HG02938 (cell line): ENCODE measurements at regions not wholly inside any gene's neighbourhood (a gene's known extent, or its start where the extent isn't known, plus 50 kb on each side); places are given as distances from the start of the nearest gene placed in this dataset.
"Not testable (repeated sequence)": the region's sequence is repeated elsewhere in the genome, so short reads cannot be mapped to it uniquely, and the experiment has no call there.

Experiments
- ATAC-seq: cut with Tn5 transposase; IDR thresholded peaks from one replicate; pipeline ENCODE4 v1.9.1; 2021; ENCODE audit warnings: mild to moderate bottlenecking, moderate library complexity; ENCODE audit not compliant: unreplicated experiment

DNA sequence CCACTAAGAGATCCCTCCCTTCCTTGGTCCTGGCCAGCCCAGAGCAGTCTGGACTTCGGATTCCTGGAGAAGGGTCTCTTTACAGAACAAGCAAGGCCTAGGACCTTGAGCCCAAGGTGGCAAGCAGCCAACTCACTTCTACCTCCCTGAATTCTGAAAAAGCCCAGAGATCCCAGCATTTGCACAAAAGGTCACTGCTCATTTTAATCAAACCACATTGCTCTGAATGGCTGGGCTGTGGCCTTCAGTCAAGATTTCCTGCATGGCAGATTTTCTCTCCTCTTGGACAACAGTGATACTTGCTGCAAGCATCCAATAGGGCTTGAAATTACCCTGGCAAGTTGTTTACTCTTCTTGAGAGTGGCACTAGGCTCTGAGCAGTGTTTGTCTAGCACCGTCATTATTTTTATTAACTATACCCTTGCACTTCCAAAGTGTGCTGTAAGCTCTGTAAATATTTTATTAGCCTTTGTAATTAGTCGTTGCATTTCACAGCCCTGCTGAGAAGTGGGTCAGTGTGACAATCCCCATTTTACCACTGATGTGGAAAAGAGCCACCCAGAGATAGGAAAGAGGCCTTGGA, 274.7 kb upstream of the CTNNB1 start:
- no peak for ATAC-seq

DNA sequence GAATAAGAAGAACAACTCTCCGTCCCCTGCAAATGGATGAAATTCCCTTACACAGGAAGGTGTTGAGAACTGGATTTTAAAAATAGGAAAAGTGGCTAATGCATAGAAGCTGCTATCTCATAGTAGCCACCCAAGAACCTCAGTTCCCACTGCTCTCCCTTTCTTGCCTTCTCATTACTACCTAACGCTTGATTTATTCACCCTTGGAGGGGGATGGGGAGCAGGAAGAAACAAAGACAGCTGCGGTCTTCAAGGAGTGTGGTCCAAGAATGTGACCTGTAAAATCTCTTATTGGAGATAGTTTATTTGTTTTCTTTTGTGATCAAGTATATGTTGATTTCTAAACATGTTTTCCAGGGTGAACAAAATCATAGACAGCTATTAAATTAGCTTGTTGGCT, 274.1 kb upstream of the CTNNB1 start:
- no peak for ATAC-seq

DNA sequence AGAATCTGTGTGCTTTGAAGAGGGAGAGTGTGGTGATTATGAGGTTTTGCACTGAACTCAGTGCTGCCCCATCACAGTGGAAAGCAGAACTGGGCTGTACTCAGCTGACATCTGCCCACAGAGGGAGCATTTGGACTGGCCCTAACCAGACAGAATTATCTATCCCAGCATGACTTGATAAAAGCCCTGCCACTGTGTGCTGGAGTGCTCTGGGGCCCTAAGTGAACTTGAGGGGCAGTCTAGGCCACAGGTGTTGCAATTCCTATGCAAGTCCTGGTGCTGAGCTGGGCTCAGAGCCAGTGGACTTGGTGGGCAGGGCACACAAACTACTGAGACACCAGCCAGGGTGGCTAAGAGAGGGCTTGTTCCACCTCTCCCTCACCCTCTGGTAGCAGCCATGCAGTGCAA, 269.2 kb upstream of the CTNNB1 start:
- ATAC-seq, result no peak

DNA sequence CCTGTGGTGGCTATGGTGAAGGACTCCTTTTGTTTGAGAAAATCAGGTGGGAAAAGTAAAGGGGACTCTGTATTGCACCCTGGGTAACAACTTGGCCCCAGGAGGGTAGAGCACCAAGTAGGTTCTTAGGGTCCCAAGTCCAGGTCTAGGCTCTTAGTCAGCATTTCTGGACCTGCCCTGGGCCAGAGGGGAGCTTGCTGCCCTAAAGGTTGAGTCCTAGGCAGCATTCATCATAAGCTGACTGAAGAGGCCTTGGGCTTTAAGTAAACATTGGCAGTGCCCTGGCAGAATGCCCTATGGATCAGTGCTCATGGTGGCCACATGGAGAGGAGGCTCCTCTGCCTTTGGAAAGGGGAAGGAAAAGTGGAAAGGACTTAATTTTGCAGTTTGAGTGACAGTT, 268.5 kb upstream of the CTNNB1 start:
- ATAC-seq, result no peak

DNA sequence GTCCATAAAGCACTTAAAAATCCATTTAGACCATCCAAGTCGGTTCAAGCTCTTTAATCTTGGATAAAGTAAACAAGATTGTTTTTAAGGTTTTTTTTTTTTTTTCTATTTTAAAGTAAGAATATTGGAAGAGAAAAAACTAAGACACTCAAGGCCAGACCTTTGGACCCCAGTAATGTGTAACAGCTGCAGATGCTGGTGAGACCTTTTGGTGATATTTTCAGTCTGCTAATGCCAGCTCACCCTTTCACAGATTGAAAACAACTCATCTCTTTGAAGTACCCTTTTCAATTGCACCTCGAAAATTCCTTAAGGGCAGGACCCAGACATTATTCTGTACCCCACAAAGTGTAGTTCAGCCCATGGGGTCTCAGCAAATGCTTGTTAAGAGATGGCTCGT, 260.7 kb upstream of the CTNNB1 start:
- ATAC-seq, result no peak

DNA sequence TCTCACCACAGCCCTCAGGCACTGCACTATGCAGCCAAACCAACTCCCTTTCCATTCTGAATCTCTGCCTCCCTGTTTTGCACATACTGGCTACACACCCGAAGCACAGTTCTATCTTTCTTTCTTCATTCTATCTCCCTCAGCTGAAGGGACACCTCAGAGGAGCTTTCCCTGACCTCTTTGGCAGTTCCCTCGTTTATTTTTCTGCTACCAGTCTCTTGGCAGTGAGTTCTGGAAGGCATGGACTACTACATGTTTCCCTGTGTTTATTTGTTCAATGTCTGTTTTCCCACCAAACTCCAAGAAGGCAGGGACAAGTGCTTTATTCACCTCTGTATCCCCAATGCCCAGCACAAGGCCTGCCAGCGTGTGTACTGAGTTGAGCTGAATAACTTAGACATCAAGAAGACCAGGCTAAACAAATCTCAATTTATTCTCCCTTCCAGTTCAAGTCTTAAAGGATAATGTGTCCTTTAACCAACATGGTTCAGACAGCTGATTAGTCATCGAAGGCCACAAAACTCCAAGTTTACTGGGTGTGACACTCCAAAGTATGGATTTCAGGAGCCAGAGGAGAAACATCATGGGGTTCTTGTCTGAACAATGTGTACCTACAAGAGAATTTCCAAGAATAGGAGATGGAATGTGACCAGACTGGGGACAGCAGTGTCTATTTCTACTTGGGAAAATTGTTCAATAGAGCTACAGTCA, 260.1 kb upstream of the CTNNB1 start:
- no peak for ATAC-seq

DNA sequence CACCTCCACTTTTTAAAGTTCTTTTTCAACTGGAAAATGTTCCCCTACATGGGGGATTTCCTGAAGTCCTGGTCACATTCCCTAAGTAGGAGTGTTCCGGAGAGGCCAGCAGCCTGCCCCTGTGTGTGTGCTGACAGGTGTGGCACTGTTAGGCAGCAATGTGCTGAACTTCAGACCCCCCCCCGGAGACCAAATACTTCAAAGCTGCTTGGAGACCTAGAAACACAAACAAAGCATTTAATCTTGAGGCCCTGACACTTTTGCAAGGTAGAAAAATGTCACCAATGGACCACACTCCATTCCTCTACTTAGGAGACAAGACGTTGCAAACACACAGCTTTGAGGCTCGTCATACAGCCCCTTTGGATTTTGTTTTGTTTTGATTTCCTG, 259.6 kb upstream of the CTNNB1 start:
- no peak for ATAC-seq

DNA sequence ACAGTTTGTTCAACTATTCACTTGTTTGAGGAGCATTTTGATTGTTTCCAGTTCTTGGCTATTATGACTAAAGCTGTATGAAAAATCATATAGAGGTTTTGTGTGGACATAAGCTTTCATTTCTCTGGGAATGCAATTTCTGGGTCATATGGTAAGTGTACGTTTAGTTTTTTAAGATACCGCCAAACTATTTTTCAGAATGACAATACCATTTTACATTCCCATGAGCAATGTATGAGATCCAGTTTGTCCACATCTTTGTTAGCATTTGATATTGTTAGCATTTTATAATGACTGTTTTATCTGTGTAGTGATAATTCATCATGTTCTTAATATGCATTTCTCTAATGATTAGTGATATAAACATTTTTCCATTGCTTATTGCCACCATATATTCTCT, 258.7 kb upstream of the CTNNB1 start:
- no peak for ATAC-seq

DNA sequence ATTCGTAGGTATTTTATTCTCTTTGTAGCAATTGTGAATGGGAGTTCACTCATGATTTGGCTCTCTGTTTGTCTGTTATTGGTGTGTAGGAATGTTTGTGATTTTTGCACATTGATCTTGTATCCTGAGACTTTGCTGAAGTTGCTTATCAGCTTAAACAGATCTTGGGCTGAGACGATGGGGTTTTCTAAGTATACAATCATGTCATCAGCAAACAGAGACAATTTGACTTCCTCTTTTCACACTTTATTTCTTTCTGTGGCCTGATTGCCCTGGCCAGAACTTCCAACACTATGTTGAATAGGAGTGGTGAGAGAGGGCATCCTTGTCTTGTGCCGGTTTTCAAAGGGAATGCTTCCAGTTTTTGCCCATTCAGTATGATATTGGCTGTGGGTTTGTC, 252.3 kb upstream of the CTNNB1 start:
- ATAC-seq, result not testable (repeated sequence)

DNA sequence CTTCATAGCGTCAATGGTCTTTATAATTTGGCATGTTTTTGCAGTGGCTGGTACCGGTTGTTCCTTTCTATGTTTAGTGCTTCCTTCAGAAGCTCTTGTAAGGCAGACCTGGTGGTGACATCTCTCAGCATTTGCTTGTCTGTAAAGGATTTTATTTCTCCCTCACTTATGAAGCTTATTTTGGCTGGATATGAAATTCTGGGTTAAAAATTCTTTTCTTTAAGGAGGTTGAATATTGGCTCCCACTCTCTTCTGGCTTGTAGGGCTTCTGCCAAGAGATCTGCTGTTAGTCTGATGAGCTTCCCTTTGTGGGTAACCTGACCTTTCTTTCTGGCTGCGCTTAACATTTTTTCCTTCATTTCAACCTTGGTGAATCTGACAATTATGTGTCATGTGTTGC, 250.0 kb upstream of the CTNNB1 start:
- not testable (repeated sequence) for ATAC-seq

DNA sequence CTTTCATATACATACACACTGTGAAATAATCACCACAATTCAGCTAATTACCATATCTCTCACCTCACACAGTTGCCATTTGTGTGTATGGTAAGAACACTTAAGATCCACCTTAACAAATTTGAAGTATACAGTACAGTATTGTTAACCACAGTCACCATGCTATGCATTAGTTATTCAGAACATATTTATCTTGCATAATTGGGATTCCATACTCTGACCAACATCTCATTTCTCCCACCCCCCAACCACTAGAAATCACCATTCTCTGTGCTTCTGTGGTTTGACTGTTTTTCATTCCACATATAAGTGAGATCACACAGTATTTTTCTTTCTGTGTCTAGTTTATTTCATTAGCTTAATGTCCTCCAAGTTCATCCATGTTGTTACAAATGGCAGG, 247.7 kb upstream of the CTNNB1 start:
- ATAC-seq, result no peak

DNA sequence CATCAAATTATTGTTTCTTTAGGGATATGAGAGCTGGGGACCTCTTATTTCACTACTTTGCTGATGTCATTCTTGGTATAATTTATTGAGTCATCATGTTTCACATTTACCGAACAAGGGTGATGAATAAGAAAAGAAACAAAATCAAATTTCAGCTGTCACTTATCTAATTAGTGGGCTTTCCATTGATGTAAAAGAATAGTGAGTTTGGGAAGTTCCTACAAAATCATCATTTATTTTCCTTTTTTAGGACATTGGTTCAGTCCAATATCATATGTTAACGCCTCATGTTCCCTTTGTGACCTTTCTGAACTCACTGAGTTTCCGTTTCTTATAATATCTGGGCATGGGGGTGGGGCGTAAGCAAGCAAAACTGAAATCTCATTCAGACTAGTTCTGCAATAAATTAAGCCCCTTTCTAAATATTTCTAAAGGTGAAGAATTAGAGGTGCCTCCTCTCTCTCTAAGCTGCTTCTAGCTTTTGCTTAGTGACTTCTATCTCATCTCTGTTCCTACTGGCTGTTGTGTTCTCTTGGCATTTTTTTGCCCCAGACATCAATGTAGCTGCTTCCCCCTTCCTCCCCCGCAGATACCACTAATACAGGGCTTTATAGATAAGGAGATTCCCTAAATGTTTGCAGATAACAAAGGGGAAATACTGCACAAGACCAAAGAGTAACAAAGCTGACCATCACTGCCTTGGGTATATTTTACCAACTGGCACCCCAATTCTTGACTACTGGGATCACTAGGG, 238.0 kb upstream of the CTNNB1 start:
- peak; percentile 45 for ATAC-seq

DNA sequence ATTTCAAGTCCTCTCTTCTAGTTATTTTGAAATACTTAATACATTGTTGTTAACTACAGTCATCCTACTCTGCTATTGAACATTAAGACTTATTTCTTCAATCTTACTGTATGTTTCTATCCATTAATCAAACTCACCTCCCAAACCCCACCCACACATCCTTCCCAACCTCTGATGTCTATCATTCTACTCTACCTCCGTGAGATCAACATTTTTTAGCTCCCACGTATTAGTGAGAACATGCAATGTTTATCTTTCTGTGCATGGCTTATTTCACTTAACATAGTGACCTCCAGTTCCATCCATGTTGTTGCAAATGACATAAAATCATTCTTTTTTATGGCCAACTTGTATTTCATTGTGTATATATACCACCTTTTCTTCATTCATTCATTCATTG, 236.6 kb upstream of the CTNNB1 start:
- ATAC-seq, result no peak

DNA sequence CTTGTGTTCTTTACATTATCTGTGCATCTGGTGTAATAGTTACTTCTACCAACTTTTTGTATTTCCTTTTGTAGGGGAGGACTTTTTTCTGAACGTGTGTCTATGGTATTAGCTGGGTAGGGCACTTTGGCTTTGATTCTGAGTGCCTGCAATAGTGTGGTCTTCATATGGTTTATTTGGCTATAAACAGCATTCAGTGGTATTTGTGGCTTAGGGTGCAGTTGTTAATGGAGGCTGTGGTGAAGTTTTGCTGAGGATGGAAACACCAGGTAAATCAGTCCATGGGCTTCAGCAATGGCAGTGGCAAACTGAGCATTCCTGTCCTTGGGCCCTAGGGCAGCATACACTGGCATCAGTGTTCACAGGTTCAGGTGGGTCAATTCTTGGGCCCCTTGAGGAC, 230.6 kb upstream of the CTNNB1 start:
- ATAC-seq, result no peak

DNA sequence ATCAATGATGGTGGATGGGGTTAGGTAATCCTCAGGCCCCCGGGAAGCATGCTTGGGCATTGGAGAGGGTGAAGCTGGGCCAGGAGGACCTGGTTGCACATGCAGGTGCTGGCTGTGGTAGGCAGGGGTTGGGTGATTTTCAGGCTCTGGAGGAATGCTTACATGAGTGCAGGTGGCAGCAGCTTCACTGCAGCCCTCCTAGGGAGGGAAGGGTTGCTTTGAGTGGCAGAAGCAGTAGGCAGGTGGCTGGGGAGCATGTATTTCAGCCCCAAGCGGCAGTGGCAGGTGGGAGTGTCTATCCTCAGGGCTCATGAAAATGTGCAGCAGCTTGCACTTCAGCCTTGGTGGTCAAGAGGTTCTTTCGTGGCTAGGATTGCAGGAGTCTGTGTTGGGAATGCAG, 230.0 kb upstream of the CTNNB1 start:
- no peak for ATAC-seq

DNA sequence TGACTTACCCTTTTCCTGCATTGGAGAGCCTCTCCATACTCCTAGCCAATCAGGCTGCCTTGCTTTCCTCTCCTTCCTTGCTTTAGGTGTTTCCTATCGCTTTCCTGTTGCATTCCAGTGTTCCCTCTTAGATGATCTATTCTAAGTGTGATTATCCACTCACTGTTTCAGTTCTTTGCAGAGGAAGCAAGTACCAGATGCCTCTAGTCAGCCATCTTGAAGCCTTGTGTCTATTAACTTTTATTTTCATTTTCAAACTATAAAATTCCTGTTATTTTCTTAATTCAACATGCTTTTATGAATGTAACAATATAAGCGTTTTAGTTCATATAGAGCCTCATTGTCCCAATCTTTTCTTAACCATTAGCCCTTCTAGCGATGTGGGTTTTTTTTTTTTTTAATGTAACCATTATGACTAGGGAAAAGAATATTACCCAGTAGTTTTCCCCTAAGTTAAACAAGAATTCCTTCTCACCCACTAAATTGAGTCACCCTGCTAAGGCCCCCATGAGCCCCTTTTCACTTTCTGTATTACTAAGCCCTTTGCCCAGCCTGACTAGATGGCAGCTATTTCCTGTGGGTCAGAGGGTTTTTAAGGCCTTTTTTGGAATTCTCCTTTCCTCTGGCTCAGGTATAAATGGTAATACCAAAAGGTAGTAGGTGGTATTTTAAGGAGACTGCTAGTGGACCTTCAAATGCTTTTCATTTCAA, 229.4 kb upstream of the CTNNB1 start:
- no peak for ATAC-seq

DNA sequence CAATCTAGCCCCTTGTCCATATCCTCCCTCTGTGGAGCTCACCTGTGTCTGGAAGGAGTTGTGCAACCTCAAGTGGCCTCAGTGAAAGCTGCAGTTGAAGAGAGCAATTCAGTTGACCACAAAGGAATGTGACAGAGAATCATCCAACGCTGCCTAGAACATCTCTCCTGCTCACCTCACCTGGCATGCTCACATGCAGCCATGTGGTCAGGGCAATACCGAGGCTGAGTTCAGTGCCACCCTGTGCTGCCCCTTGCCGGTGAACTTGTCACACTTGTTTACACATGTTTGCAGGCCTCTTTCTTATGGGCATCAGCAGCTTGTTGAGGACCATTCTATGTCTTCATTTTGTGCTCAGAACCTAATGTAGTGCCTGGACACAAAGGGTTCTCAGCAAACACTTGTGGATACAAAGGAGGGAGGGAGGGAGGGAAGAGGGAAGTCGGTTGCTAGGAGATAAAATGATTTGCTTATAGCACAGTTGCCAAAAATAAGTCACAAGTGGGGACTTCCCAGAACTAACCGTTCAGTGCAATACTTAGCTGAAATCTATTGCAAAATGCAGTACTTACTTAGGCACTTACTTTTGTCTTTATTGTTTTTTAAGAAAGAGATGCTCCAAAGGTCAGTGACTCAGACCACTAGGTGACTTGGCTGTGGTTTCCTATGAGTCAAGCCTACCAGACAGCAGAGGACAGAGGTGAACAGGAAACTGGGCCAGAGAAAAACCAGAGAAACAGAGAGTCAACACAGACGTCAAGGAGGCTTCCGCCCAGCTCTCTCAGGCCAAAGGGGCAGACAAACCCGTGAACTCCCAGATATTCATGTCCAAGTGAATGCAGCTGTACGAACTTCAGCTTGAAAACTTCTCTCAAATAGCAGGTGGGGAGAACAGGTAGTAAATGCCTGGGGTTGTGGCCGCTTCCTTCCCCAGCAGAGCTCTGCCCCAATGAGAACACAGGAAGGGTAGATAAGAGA, 227.8 kb upstream of the CTNNB1 start:
- ATAC-seq, result peak; percentile 98

DNA sequence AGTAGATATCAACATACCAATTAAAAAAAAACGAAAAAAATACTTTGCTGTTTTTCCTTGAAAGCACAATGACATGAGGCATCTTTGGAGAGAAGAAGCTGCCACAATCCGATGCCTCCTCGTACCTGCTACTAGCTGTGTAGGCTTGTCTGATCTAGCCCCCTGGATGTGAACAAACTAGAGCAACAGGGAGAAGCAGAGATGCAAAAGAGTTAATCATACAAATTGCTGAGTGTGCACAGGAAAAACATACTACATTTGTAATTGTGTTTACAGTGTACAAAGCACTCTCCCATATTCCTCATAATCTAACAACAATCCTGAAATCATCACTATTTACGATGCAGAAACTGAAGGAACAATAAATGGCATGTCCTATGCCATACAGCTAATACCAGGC, 227.0 kb upstream of the CTNNB1 start:
- ATAC-seq, result no peak

DNA sequence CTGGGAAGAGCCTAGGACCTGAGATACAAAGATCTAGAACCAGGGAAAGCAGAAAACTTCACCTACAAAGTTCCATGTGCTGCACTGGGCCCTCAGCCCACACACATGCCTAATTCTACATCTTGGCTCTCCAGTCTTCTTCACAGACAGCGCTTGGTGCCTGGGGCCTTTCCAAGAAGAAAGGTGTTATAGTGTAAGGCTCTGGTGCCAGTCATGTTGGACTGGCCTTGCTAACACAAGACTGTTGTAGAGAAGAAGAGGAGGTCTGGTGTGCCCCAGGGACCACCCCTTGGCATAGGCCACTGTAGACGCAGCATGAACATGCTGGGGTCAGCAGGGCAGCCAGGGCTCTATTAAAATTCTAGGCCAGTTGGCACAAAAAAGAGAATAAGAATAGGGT, 226.2 kb upstream of the CTNNB1 start:
- no peak for ATAC-seq

DNA sequence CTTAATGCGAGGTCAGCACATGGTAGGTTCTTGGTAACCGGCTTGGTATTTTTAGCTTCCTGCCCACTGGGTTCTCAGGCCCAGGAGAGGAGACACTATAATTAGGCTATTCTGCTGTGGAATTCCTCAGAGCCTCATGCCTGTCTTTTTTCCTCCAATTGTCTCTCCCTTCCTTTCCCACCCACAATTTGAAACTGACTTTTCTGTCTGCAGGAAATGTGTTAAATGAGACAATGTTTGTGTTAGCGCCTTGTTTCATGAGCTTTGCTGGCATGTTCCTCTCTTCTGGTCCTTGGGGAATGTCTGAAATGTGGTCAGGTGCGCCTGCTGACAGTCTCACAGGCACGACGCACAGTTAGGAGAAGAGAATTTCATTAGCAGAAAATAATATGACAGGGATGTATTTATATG, 223.6 kb upstream of the CTNNB1 start:
- ATAC-seq, result no peak

DNA sequence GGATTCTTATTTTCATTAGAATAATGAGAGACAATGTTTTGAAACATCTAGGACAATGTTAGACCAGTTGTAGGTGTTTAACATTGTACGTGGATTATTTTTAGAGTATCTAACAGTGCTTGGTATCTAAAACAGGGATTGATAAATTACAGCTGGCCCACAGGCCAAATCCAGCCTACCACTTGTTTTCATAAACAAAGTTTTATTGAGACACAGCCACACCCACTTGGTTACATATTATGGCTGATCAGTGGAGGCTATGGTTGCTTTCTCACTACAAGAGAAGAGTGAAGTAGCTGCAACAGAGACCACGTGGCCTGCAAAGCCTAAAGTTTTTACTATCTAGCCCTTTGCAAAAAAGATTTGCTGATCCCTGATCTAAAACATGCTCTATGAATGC, 223.1 kb upstream of the CTNNB1 start:
- no peak for ATAC-seq
